CD4-positive, alpha-beta T cell (primary cell): ENCODE measurements at regions not wholly inside any gene's neighbourhood (a gene's known extent, or its start where the extent isn't known, plus 50 kb on each side); places are given as distances from the start of the nearest gene placed in this dataset.

Experiments used
- ATAC-seq: fragments of 200-7000 bp; cut with Tn5 transposase; one replicate; pipeline ENCODE4 v1.10.0; 2022; ENCODE audit warnings: mild to moderate bottlenecking; ENCODE audit not compliant: poor library complexity
- CTCF ChIA-PET: fragments of 350-600 bp; sonication (Branson Sonifier 250); formaldehyde crosslinking; loops from one replicate; lab custom pipeline; 2021; ENCODE audit warnings: antibody characterized with exemption, inconsistent platforms; lab: Charles Lee
- POLR2A ChIA-PET: fragments of 350-600 bp; sonication (Branson Sonifier 250); formaldehyde crosslinking; loops from one replicate; lab custom pipeline; 2021; ENCODE audit warnings: antibody characterized with exemption, inconsistent platforms; lab: Charles Lee
- DNase-seq, 14 experiments: peaks; one replicate each; pipeline ENCODE4 v3.0.0-alpha.2; 2013 to 2020; ENCODE audit warnings: mixed read lengths in 2 of 14
- H3K27ac ChIP-seq, 2 donors: one replicate each; pipeline versions ENCODE4 v1.5.1 to v1.7.0; 2013; ENCODE audit warnings: low read length in 2 of 2, low read depth in 1 of 2, mild to moderate bottlenecking in 1 of 2
- H3K27me3 ChIP-seq, 2 experiments: 1 replicate in 1 of 2; 2 replicates in 1 of 2; pipeline versions ENCODE4 v1.6.1 to v1.7.0; 2013; ENCODE audit warnings: low read length in 2 of 2, control low read depth in 1 of 2, mild to moderate bottlenecking in 1 of 2, moderate library complexity in 1 of 2; ENCODE audit not compliant: insufficient read depth in 2 of 2, control insufficient read depth in 1 of 2
- H3K36me3 ChIP-seq: one replicate; pipeline ENCODE4 v1.6.1; 2013; ENCODE audit warnings: low read length, control low read depth; ENCODE audit not compliant: insufficient read depth
- H3K4me1 ChIP-seq: one replicate; pipeline ENCODE4 v1.6.1; 2013; ENCODE audit warnings: low read length, control low read depth; ENCODE audit not compliant: insufficient read depth
- H3K4me3 ChIP-seq: one replicate; pipeline ENCODE4 v1.5.1; 2013; ENCODE audit warnings: mild to moderate bottlenecking, low read length, moderate library complexity
- H3K9me3 ChIP-seq, 2 experiments: 1 replicate in 1 of 2; 2 replicates in 1 of 2; pipeline versions ENCODE4 v1.6.1 to v1.7.0; 2013; ENCODE audit warnings: low read length in 2 of 2, mild to moderate bottlenecking in 2 of 2, control low read depth in 1 of 2, moderate library complexity in 1 of 2; ENCODE audit not compliant: control insufficient read depth in 1 of 2, insufficient read depth in 1 of 2
- H3K27ac Mint-ChIP-seq: one replicate; pipeline ENCODE4 v1.8.0; 2020; ENCODE audit warnings: mixed read lengths
- H3K27me3 Mint-ChIP-seq: one replicate; pipeline ENCODE4 v1.8.0; 2021; ENCODE audit warnings: mixed read lengths
- H3K36me3 Mint-ChIP-seq: one replicate; pipeline ENCODE4 v1.8.0; 2021; ENCODE audit warnings: low read depth, mixed read lengths
- H3K4me1 Mint-ChIP-seq: one replicate; pipeline ENCODE4 v1.8.0; 2021; ENCODE audit warnings: low read depth, mixed read lengths
- H3K4me3 Mint-ChIP-seq: one replicate; pipeline ENCODE4 v1.8.0; 2020; ENCODE audit warnings: mild to moderate bottlenecking, mixed read lengths
- H3K9me3 Mint-ChIP-seq: one replicate; pipeline ENCODE4 v1.8.0; 2020; ENCODE audit warnings: mixed read lengths
- intact Hi-C, 2 experiments: fragments of 100-400 bp; cut with DNase I in 1 of 2; cut with micrococcal nuclease in 1 of 2; formaldehyde crosslinking; loops; one replicate each; pipeline versions ENCODE4 v1.15.1 to v1.9.0; 2023 to 2025; cut with DNase I, micrococcal nuclease
- TF ChIP-seq, protein P1 (sequence below): fragments of 200-600 bp; IDR thresholded peaks from one replicate; pipeline ENCODE4 v1.8.0; 2022; ENCODE audit warnings: antibody characterized with exemption, mild to moderate bottlenecking

DNA sequence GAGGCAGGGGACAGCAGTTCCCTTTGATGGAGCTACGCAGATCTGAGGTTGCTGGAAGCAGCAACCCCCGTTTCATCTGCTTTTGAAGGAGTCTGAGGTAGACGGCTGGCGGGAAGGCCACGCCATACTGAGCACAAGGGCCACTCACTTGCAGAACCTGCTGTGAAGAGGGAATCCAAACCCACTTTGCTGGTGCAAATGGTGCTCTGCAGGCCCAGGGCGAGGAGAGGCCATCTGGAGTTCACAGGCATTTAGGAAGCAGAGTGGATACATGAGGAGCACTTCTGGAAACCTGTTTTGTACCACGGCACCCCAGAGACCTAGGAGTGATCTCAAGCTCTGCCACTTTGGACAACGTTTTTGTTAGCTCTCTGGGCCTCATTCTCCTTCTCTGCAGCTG lies 227.8 kb downstream of the UQCRFS1 start:
- Mint-ChIP-seq H3K27ac (no peak overlapping the region), H3K4me3 (no peak overlapping the region), H3K9me3 (peaks cover 3% of the 10 kb centered on the region), H3K4me1 (no peaks in the 10 kb centered on the region), H3K27me3 (no peaks in the 10 kb centered on the region), H3K36me3 (no peaks in the 10 kb centered on the region)
- CTCF ChIA-PET = no interaction called here
- Histone ChIP-seq H3K27ac (no peak overlapping the region), H3K4me1 (no peaks in the 10 kb centered on the region), H3K36me3 (no peaks in the 10 kb centered on the region), H3K9me3 (peaks cover 0 to 28% of the 10 kb centered on the region in 2 experiments), H3K27me3 (no peaks in the 10 kb centered on the region), H3K4me3 (no peak overlapping the region)
- TF ChIP-seq, protein P1, sequence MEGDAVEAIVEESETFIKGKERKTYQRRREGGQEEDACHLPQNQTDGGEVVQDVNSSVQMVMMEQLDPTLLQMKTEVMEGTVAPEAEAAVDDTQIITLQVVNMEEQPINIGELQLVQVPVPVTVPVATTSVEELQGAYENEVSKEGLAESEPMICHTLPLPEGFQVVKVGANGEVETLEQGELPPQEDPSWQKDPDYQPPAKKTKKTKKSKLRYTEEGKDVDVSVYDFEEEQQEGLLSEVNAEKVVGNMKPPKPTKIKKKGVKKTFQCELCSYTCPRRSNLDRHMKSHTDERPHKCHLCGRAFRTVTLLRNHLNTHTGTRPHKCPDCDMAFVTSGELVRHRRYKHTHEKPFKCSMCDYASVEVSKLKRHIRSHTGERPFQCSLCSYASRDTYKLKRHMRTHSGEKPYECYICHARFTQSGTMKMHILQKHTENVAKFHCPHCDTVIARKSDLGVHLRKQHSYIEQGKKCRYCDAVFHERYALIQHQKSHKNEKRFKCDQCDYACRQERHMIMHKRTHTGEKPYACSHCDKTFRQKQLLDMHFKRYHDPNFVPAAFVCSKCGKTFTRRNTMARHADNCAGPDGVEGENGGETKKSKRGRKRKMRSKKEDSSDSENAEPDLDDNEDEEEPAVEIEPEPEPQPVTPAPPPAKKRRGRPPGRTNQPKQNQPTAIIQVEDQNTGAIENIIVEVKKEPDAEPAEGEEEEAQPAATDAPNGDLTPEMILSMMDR = no peak
- DNase-seq = no peak
- ATAC-seq = no peak
- intact Hi-C loops = no loop called here
- POLR2A ChIA-PET = no interaction called here

DNA sequence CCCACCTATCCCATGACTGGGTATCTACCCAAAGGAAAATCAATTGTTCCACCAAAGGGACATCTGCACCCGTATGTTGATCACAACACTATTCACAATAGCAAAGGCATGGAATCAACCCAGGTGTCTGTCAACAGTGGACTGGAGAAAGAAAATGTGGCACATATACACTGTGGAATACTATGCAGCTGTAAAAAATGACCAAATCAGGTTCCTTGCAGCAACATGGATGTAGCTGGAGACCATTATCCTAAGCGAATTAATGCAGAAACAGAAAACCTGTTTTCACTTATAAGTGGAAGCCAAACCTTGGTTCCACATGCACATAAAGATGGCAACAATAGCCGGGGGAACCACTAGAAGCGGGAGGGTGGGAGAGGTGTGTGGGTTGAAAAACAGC lies 228.6 kb downstream of the UQCRFS1 start:
- ChIA-PET CTCF (no interaction called here), POLR2A (no interaction called here)
- Mint-ChIP-seq H3K36me3 (no peaks in the 10 kb centered on the region), H3K27ac (no peak overlapping the region), H3K4me3 (no peak overlapping the region), H3K4me1 (no peaks in the 10 kb centered on the region), H3K9me3 (peaks cover 3% of the 10 kb centered on the region), H3K27me3 (no peaks in the 10 kb centered on the region)
- H3K9me3 ChIP-seq = peaks cover 0 to 24% of the 10 kb centered on the region in 2 experiments
- DNase-seq = no peak
- no peaks in the 10 kb centered on the region for H3K27me3 ChIP-seq
- no peaks in the 10 kb centered on the region for H3K4me1 ChIP-seq
- intact Hi-C loops = no loop called here
- H3K27ac ChIP-seq = no peak overlapping the region
- no peak overlapping the region for H3K4me3 ChIP-seq
- ATAC-seq = no peak
- H3K36me3 ChIP-seq = no peaks in the 10 kb centered on the region
- TF ChIP-seq, protein P1 = no peak

DNA sequence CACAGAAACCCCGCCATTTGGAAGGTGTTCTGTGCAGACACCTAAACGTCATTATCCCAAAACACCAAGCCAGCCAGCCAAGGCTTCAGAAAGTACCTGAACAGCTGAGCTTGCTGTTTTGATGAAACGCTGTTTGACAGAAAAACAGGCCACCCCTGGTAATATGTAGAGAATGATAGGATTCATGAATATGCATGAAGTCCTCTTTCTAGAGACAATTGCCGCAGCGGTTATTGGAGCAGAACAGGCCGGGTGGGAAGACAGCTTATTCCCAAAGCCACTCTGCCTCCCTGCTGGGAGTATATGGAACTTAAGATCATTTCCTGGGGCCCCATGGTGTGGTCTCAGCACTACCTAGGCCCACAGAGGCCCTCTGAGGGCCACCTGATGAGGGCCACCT lies 229.5 kb downstream of the UQCRFS1 start:
- TF ChIP-seq, protein P1 = no peak
- no peaks in the 10 kb centered on the region for H3K36me3 ChIP-seq
- Mint-ChIP-seq H3K36me3 (no peaks in the 10 kb centered on the region), H3K27me3 (no peaks in the 10 kb centered on the region), H3K27ac (no peak overlapping the region), H3K4me1 (no peaks in the 10 kb centered on the region), H3K4me3 (no peak overlapping the region), H3K9me3 (peaks cover 3% of the 10 kb centered on the region)
- intact Hi-C loops = no loop called here
- no peak for ATAC-seq
- H3K9me3 ChIP-seq = peaks cover 0 to 18% of the 10 kb centered on the region in 2 experiments
- no peak for DNase-seq
- no peak overlapping the region for H3K27ac ChIP-seq
- no peaks in the 10 kb centered on the region for H3K27me3 ChIP-seq
- H3K4me3 ChIP-seq = no peak overlapping the region
- no peaks in the 10 kb centered on the region for H3K4me1 ChIP-seq
- POLR2A ChIA-PET = no interaction called here
- CTCF ChIA-PET = no interaction called here
